ENCODE measurements at regions not wholly inside any gene's neighbourhood (a gene's known extent, or its start where the extent isn't known, plus 50 kb on each side); places are given as distances from the start of the nearest gene placed in this dataset.

DNA sequence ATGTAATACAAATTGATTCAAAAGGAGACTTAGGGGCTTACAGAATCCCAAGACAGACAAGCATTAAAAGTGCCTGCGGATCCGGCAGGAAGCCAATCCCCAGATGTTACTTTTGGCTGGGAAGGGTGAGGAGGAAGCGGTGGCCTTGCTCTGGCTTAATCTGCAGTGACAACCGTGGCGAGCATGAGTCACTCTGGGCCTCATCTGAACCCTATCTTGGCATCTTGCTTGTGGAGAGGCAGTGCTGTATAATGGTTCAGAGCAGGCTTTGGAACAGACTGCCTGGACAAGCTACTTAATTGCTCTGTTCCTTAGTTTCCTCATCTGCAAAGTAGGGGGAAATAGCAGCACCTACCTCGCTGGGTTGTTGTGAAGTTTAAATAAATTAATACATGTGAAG, 74.1 kb downstream of the XCL2 start:
- TF ChIP-seq RNF2 (IDR thresholded peaks at IDR 0.05; ENCODE audit: borderline replicate concordance, low read depth, low read length, missing control alignments, poor library complexity, severe bottlenecking) (no peak), TAF1 (IDR thresholded peaks at IDR 0.05; ENCODE audit: low read depth, low read length) (no peak)
- TF ChIP-seq, protein P1, sequence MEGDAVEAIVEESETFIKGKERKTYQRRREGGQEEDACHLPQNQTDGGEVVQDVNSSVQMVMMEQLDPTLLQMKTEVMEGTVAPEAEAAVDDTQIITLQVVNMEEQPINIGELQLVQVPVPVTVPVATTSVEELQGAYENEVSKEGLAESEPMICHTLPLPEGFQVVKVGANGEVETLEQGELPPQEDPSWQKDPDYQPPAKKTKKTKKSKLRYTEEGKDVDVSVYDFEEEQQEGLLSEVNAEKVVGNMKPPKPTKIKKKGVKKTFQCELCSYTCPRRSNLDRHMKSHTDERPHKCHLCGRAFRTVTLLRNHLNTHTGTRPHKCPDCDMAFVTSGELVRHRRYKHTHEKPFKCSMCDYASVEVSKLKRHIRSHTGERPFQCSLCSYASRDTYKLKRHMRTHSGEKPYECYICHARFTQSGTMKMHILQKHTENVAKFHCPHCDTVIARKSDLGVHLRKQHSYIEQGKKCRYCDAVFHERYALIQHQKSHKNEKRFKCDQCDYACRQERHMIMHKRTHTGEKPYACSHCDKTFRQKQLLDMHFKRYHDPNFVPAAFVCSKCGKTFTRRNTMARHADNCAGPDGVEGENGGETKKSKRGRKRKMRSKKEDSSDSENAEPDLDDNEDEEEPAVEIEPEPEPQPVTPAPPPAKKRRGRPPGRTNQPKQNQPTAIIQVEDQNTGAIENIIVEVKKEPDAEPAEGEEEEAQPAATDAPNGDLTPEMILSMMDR (IDR thresholded peaks at IDR 0.05; ENCODE audit: control extremely low read depth in 1 of 3, insufficient read depth in 1 of 3, low read depth in 1 of 3, low read length in 3 of 3) = no peak

Measured in H1 (cell line).